ENCODE measurements at regions not wholly inside any gene's neighbourhood (a gene's known extent, or its start where the extent isn't known, plus 50 kb on each side); places are given as distances from the start of the nearest gene placed in this dataset.

DNA sequence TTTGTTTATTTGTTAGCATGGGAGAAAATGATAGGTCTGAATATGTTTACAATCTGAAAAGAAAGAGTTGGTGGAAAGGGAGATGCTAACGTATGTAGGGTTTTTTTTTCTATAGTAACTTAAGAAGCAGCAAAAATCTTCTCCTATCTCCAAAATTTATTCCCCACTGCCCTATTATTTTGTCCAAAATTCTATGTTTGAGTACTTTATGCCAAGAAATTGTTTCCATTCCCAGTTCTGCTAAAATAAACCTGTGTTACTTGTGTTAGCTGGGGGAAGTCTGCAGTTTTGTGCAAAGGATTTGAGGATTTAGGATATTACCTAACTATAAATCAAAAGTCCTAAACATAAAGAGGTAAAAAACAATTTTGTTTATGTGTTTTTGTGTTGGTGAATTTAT lies 2770.4 kb upstream of the PCDH20 start:
- ChIA-PET CTCF (no interaction called here), POLR2A (no interaction called here)
- DNase-seq (ENCODE audit: low spot score): no peak
- Mint-ChIP-seq H3K27ac (no peak overlapping the region), H3K36me3 (no peaks in the 10 kb centered on the region), H3K4me1 (no peaks in the 10 kb centered on the region), H3K4me3 (no peak overlapping the region), H3K27me3 (ENCODE audit: low read depth) (no peaks in the 10 kb centered on the region), H3K9me3 (no peaks in the 10 kb centered on the region)
- ATAC-seq: no peak
- TF ChIP-seq, protein P1, sequence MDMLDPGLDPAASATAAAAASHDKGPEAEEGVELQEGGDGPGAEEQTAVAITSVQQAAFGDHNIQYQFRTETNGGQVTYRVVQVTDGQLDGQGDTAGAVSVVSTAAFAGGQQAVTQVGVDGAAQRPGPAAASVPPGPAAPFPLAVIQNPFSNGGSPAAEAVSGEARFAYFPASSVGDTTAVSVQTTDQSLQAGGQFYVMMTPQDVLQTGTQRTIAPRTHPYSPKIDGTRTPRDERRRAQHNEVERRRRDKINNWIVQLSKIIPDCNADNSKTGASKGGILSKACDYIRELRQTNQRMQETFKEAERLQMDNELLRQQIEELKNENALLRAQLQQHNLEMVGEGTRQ (CRISPR knock-in tag; IDR thresholded peaks at IDR 0.05): no peak
- no peak for TF ChIP-seq SMAD4 (CRISPR knock-in tag; IDR thresholded peaks at IDR 0.05)
- no peak for TF ChIP-seq SP1 (CRISPR knock-in tag; conservative IDR thresholded peaks at IDR 0.05)
- TF ChIP-seq, protein P2, sequence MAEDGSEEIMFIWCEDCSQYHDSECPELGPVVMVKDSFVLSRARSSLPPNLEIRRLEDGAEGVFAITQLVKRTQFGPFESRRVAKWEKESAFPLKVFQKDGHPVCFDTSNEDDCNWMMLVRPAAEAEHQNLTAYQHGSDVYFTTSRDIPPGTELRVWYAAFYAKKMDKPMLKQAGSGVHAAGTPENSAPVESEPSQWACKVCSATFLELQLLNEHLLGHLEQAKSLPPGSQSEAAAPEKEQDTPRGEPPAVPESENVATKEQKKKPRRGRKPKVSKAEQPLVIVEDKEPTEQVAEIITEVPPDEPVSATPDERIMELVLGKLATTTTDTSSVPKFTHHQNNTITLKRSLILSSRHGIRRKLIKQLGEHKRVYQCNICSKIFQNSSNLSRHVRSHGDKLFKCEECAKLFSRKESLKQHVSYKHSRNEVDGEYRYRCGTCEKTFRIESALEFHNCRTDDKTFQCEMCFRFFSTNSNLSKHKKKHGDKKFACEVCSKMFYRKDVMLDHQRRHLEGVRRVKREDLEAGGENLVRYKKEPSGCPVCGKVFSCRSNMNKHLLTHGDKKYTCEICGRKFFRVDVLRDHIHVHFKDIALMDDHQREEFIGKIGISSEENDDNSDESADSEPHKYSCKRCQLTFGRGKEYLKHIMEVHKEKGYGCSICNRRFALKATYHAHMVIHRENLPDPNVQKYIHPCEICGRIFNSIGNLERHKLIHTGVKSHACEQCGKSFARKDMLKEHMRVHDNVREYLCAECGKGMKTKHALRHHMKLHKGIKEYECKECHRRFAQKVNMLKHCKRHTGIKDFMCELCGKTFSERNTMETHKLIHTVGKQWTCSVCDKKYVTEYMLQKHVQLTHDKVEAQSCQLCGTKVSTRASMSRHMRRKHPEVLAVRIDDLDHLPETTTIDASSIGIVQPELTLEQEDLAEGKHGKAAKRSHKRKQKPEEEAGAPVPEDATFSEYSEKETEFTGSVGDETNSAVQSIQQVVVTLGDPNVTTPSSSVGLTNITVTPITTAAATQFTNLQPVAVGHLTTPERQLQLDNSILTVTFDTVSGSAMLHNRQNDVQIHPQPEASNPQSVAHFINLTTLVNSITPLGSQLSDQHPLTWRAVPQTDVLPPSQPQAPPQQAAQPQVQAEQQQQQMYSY (CRISPR knock-in tag; IDR thresholded peaks at IDR 0.05): no peak
- no peak for TF ChIP-seq FOXP1 (CRISPR knock-in tag; IDR thresholded peaks at IDR 0.05; ENCODE audit: borderline replicate concordance)
- no peak for TF ChIP-seq KAT7 (CRISPR knock-in tag; IDR thresholded peaks at IDR 0.05; ENCODE audit: borderline replicate concordance)
- no peak for TF ChIP-seq ZNF317 (CRISPR knock-in tag; IDR thresholded peaks at IDR 0.05; ENCODE audit: borderline replicate concordance, low read depth)
- TF ChIP-seq, protein P3, sequence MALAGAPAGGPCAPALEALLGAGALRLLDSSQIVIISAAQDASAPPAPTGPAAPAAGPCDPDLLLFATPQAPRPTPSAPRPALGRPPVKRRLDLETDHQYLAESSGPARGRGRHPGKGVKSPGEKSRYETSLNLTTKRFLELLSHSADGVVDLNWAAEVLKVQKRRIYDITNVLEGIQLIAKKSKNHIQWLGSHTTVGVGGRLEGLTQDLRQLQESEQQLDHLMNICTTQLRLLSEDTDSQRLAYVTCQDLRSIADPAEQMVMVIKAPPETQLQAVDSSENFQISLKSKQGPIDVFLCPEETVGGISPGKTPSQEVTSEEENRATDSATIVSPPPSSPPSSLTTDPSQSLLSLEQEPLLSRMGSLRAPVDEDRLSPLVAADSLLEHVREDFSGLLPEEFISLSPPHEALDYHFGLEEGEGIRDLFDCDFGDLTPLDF (CRISPR knock-in tag; IDR thresholded peaks at IDR 0.05): no peak
- no peak for TF ChIP-seq TCF7 (CRISPR knock-in tag; IDR thresholded peaks at IDR 0.05; ENCODE audit: low read depth)
- no peak for TF ChIP-seq ELF4 (CRISPR knock-in tag; IDR thresholded peaks at IDR 0.05; ENCODE audit: low read depth)

DNA sequence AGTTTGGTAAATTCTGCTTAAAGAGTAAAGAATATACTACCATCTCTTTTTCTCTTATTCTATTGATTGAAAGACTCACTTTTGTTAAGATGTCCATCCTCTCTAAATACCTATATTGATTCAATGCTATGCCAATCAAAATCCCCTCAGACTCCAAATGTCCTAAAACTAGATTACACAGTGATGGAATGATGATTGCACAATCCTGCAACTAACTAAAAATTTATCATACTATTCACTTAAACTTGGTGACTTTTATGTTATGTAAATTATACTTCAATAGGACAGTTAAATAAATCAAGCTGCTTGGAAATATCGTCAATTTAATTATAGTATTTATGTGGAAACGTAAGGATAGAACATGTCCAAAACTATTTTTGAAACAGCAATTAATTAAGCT lies 2765.1 kb upstream of the PCDH20 start:
- Mint-ChIP-seq H3K4me3 (no peak overlapping the region), H3K36me3 (no peaks in the 10 kb centered on the region), H3K27me3 (ENCODE audit: low read depth) (no peaks in the 10 kb centered on the region), H3K9me3 (peaks cover 6% of the 10 kb centered on the region), H3K27ac (no peak overlapping the region), H3K4me1 (no peaks in the 10 kb centered on the region)
- no peak for ATAC-seq
- ChIA-PET CTCF (no interaction called here), POLR2A (no interaction called here)
- DNase-seq (ENCODE audit: low spot score): no peak
- TF ChIP-seq, protein P4, sequence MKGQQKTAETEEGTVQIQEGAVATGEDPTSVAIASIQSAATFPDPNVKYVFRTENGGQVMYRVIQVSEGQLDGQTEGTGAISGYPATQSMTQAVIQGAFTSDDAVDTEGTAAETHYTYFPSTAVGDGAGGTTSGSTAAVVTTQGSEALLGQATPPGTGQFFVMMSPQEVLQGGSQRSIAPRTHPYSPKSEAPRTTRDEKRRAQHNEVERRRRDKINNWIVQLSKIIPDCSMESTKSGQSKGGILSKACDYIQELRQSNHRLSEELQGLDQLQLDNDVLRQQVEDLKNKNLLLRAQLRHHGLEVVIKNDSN (CRISPR knock-in tag; IDR thresholded peaks at IDR 0.05): no peak
- TF ChIP-seq NFYB (CRISPR knock-in tag; conservative IDR thresholded peaks at IDR 0.05; ENCODE audit: low read depth): no peak
- TF ChIP-seq IRF2 (CRISPR knock-in tag; IDR thresholded peaks at IDR 0.05; ENCODE audit: borderline replicate concordance, low read depth): no peak
- no peak for TF ChIP-seq GABPB1 (CRISPR knock-in tag; IDR thresholded peaks at IDR 0.05)
- no peak for TF ChIP-seq GRHL2 (CRISPR knock-in tag; IDR thresholded peaks at IDR 0.05; ENCODE audit: insufficient replicate concordance, severe bottlenecking)
- no peak for TF ChIP-seq CREM (CRISPR knock-in tag; IDR thresholded peaks at IDR 0.05)
- TF ChIP-seq, protein P5, sequence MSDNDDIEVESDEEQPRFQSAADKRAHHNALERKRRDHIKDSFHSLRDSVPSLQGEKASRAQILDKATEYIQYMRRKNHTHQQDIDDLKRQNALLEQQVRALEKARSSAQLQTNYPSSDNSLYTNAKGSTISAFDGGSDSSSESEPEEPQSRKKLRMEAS (CRISPR knock-in tag; IDR thresholded peaks at IDR 0.05): no peak
- TF ChIP-seq, protein P6, sequence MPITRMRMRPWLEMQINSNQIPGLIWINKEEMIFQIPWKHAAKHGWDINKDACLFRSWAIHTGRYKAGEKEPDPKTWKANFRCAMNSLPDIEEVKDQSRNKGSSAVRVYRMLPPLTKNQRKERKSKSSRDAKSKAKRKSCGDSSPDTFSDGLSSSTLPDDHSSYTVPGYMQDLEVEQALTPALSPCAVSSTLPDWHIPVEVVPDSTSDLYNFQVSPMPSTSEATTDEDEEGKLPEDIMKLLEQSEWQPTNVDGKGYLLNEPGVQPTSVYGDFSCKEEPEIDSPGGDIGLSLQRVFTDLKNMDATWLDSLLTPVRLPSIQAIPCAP (CRISPR knock-in tag; IDR thresholded peaks at IDR 0.05): no peak
- TF ChIP-seq NR3C1 (CRISPR knock-in tag; conservative IDR thresholded peaks at IDR 0.05; ENCODE audit: low read depth): no peak
- no peak for TF ChIP-seq TEAD4 (CRISPR knock-in tag; IDR thresholded peaks at IDR 0.05)
- TF ChIP-seq, protein P7, sequence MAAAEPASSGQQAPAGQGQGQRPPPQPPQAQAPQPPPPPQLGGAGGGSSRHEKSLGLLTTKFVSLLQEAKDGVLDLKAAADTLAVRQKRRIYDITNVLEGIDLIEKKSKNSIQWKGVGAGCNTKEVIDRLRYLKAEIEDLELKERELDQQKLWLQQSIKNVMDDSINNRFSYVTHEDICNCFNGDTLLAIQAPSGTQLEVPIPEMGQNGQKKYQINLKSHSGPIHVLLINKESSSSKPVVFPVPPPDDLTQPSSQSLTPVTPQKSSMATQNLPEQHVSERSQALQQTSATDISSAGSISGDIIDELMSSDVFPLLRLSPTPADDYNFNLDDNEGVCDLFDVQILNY (CRISPR knock-in tag; IDR thresholded peaks at IDR 0.05): no peak
- TF ChIP-seq ZNF263 (CRISPR knock-in tag; IDR thresholded peaks at IDR 0.05; ENCODE audit: low read depth): no peak
- TF ChIP-seq JAZF1 (CRISPR knock-in tag; IDR thresholded peaks at IDR 0.05): no peak
- no peak for TF ChIP-seq TP53 (CRISPR knock-in tag; IDR thresholded peaks at IDR 0.05)
- TF ChIP-seq, protein P8, sequence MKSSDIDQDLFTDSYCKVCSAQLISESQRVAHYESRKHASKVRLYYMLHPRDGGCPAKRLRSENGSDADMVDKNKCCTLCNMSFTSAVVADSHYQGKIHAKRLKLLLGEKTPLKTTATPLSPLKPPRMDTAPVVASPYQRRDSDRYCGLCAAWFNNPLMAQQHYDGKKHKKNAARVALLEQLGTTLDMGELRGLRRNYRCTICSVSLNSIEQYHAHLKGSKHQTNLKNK (CRISPR knock-in tag; IDR thresholded peaks at IDR 0.05): no peak
- no peak for TF ChIP-seq ELF4 (CRISPR knock-in tag; IDR thresholded peaks at IDR 0.05; ENCODE audit: low read depth)
